ENCODE measurements at regions not wholly inside any gene's neighbourhood (a gene's known extent, or its start where the extent isn't known, plus 50 kb on each side); places are given as distances from the start of the nearest gene placed in this dataset.

DNA sequence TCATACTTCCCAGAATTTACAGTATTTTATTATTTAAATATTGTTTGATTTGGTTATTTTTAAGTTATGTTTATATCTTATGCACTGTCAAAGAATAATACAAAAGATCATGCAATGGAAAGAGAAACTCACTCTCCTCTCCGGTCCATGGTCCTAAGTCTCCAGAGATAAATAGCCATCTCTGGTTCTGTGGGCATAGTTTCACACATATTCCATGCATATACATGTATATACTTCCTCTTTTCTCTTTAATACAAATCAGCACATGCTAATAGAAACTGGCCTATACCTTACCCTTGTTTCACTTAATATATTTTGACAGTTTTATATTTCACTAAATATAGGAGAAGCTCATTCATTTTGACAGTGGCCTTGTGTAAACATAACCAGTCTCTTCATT is 901.7 kb upstream of the CITED2 start:
- TF ChIP-seq, protein P1, sequence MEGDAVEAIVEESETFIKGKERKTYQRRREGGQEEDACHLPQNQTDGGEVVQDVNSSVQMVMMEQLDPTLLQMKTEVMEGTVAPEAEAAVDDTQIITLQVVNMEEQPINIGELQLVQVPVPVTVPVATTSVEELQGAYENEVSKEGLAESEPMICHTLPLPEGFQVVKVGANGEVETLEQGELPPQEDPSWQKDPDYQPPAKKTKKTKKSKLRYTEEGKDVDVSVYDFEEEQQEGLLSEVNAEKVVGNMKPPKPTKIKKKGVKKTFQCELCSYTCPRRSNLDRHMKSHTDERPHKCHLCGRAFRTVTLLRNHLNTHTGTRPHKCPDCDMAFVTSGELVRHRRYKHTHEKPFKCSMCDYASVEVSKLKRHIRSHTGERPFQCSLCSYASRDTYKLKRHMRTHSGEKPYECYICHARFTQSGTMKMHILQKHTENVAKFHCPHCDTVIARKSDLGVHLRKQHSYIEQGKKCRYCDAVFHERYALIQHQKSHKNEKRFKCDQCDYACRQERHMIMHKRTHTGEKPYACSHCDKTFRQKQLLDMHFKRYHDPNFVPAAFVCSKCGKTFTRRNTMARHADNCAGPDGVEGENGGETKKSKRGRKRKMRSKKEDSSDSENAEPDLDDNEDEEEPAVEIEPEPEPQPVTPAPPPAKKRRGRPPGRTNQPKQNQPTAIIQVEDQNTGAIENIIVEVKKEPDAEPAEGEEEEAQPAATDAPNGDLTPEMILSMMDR (conservative IDR thresholded peaks at IDR 0.05 in 1 of 2, IDR thresholded peaks at IDR 0.05 in 1 of 2; ENCODE audit: extremely low read depth in 1 of 2, insufficient read depth in 1 of 2, low read depth in 1 of 2, low read length in 2 of 2): no peak
- no peak for TF ChIP-seq EZH2 (IDR thresholded peaks at IDR 0.05; ENCODE audit: borderline replicate concordance, low read length)

All from mammary epithelial cell (primary cell).